ENCODE measurements at regions not wholly inside any gene's neighbourhood (a gene's known extent, or its start where the extent isn't known, plus 50 kb on each side); places are given as distances from the start of the nearest gene placed in this dataset.

GRCh38 chr7:110336423-110336822 lies 754.5 kb upstream of the LRRN3 start:
- no peak overlapping the region for H3K23ac ChIP-seq (ENCODE audit: low read depth, low read length)
- no peak overlapping the region for H4K91ac ChIP-seq (ENCODE audit: insufficient read depth, low read depth, low read length)
- H3K4me1 ChIP-seq (ENCODE audit: control insufficient read depth, insufficient read depth, low read length), result no peaks in the 10 kb centered on the region
- H4K20me1 ChIP-seq (ENCODE audit: insufficient read depth, low read length), result no peaks in the 10 kb centered on the region
- CTCF ChIA-PET, result no interaction called here
- H3K4ac ChIP-seq (ENCODE audit: low read depth, low read length), result no peak overlapping the region
- H2BK5ac ChIP-seq (ENCODE audit: low read depth, low read length, poor library complexity, severe bottlenecking), result no peak overlapping the region
- H3K9ac ChIP-seq (ENCODE audit: low read depth, low read length), result no peak overlapping the region
- DNase-seq (no peak), ATAC-seq (ENCODE audit: low read depth) (no peak)
- H4K5ac ChIP-seq (ENCODE audit: low read depth, low read length), result no peak overlapping the region
- H3K4me3 ChIP-seq (ENCODE audit: insufficient read depth, low read depth, low read length), result no peak overlapping the region
- no peaks in the 10 kb centered on the region for H3K36me3 ChIP-seq (ENCODE audit: control insufficient read depth, insufficient read depth, low read length)
- H3K9me3 ChIP-seq (ENCODE audit: control insufficient read depth, insufficient read depth, low read length), result no peaks in the 10 kb centered on the region
- dilution Hi-C loops (cut with HindIII; ENCODE audit: low sequenced_read_pairs, unreplicated experiment), result no loop called here
- no peak overlapping the region for H3K56ac ChIP-seq (ENCODE audit: extremely low read depth, insufficient read depth, low read length)
- H3K27ac ChIP-seq (ENCODE audit: insufficient read depth, low read length), result no peak overlapping the region
- H3K4me2 ChIP-seq (ENCODE audit: low read depth, low read length), result no peak overlapping the region
- no peak overlapping the region for H2AK9ac ChIP-seq (replicated peaks; ENCODE audit: low read depth, low read length, poor library complexity)
- no peak overlapping the region for H2BK20ac ChIP-seq (ENCODE audit: low read depth, low read length)
- no peak overlapping the region for H3K14ac ChIP-seq (replicated peaks; ENCODE audit: low read depth, low read length)
- H2AK5ac ChIP-seq (ENCODE audit: low read depth, low read length), result no peak overlapping the region
- H2BK120ac ChIP-seq (ENCODE audit: low read depth, low read length), result no peak overlapping the region
- H4K8ac ChIP-seq (ENCODE audit: low read depth in 2 of 2, low read length in 2 of 2), result no peak overlapping the region
- H3K27me3 ChIP-seq (ENCODE audit: control insufficient read depth, insufficient read depth, low read length), result no peaks in the 10 kb centered on the region
- no TSS peak for BruUV-seq (replicated peaks)
- TF ChIP-seq, protein P1, sequence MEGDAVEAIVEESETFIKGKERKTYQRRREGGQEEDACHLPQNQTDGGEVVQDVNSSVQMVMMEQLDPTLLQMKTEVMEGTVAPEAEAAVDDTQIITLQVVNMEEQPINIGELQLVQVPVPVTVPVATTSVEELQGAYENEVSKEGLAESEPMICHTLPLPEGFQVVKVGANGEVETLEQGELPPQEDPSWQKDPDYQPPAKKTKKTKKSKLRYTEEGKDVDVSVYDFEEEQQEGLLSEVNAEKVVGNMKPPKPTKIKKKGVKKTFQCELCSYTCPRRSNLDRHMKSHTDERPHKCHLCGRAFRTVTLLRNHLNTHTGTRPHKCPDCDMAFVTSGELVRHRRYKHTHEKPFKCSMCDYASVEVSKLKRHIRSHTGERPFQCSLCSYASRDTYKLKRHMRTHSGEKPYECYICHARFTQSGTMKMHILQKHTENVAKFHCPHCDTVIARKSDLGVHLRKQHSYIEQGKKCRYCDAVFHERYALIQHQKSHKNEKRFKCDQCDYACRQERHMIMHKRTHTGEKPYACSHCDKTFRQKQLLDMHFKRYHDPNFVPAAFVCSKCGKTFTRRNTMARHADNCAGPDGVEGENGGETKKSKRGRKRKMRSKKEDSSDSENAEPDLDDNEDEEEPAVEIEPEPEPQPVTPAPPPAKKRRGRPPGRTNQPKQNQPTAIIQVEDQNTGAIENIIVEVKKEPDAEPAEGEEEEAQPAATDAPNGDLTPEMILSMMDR (conservative IDR thresholded peaks at IDR 0.05; ENCODE audit: low read depth, low read length), result no peak
- TF ChIP-seq SMC3 (IDR thresholded peaks at IDR 0.05; ENCODE audit: low read depth, low read length) (no peak), MAZ (IDR thresholded peaks at IDR 0.05; ENCODE audit: borderline replicate concordance, low read depth, low read length) (no peak), CHD1 (IDR thresholded peaks at IDR 0.05; ENCODE audit: low read depth, low read length) (no peak), BHLHE40 (IDR thresholded peaks at IDR 0.05; ENCODE audit: low read depth, low read length) (no peak), RCOR1 (IDR thresholded peaks at IDR 0.05; ENCODE audit: insufficient replicate concordance, low read length) (no peak), NFE2L2 (IDR thresholded peaks at IDR 0.05; ENCODE audit: low read depth, low read length) (no peak), POLR2A (IDR thresholded peaks at IDR 0.05; ENCODE audit: low read depth, low read length) (no peak)
- no peak overlapping the region for H2AFZ ChIP-seq (replicated peaks; ENCODE audit: low read length, poor library complexity)
- H2BK15ac ChIP-seq (ENCODE audit: low read depth, low read length), result no peak overlapping the region
- WGBS, 2 experiments (ENCODE audit: extremely low coverage in 2 of 2, insufficient read length in 1 of 2), result no CpG with 5 or more reads among the region's 1 CpG
- POLR2A ChIA-PET (ENCODE audit: unreplicated experiment), result no interaction called here
- in situ Hi-C loops (cut with MboI; ENCODE audit: low sequenced_read_pairs), result no loop called here
- no peaks in the 10 kb centered on the region for H3K79me1 ChIP-seq (ENCODE audit: low read depth in 1 of 2, low read length in 2 of 2)
- H3K18ac ChIP-seq (ENCODE audit: low read depth, low read length), result no peak overlapping the region
- intact Hi-C loops (cut with micrococcal nuclease), result no loop called here
- H3K9me1 ChIP-seq (ENCODE audit: insufficient read depth, low read length), result no peaks in the 10 kb centered on the region
